IMR-90 (cell line): ENCODE measurements at regions not wholly inside any gene's neighbourhood (a gene's known extent, or its start where the extent isn't known, plus 50 kb on each side); places are given as distances from the start of the nearest gene placed in this dataset.

Experiments
- ATAC-seq: fragments of 200-7000 bp; cut with Tn5 transposase; 2 replicates; pipeline ENCODE4 v1.9.1; 2020; ENCODE audit warnings: low read depth, mild to moderate bottlenecking, moderate library complexity
- BruUV-seq: library from RNA; stranded (reverse); fragments of 400-500 nt; replicated peaks from 2 replicates; lab custom pipeline; 2021; lab: Mats Ljungman, UMichigan
- CTCF ChIA-PET: fragments of 300-600 bp; formaldehyde crosslinking; extraction: SDS; loops from one replicate; lab custom pipeline; 2021; ENCODE audit warnings: antibody characterized with exemption; lab: Yijun Ruan, JAX
- POLR2A ChIA-PET: fragments of 300-600 bp; sonication (Branson Sonifier 250); formaldehyde crosslinking; loops from one replicate; lab custom pipeline; 2022; ENCODE audit warnings: antibody characterized with exemption; ENCODE audit not compliant: unreplicated experiment; lab: Charles Lee
- DNase-seq: peaks from one replicate; pipeline ENCODE4 v3.0.0; 2013
- H2AFZ ChIP-seq: replicated peaks from 2 replicates; pipeline ENCODE3; 2013; ENCODE audit warnings: low read length, mild to moderate bottlenecking; ENCODE audit not compliant: poor library complexity
- H2AK5ac ChIP-seq: 2 replicates; pipeline ENCODE4 v1.6.1; 2013; ENCODE audit warnings: low read depth, low read length, inconsistent platforms
- H2AK9ac ChIP-seq: replicated peaks from 2 replicates; pipeline ENCODE3; 2013; ENCODE audit warnings: mild to moderate bottlenecking, low read depth, low read length, moderate library complexity; ENCODE audit not compliant: poor library complexity
- H2BK120ac ChIP-seq: 2 replicates; pipeline ENCODE4 v1.6.1; 2013; ENCODE audit warnings: low read depth, low read length, inconsistent platforms
- H2BK15ac ChIP-seq: 3 replicates; pipeline ENCODE4 v1.6.1; 2013; ENCODE audit warnings: low read depth, low read length, inconsistent platforms
- H2BK20ac ChIP-seq: 2 replicates; pipeline ENCODE4 v1.6.1; 2013; ENCODE audit warnings: low read depth, mild to moderate bottlenecking, inconsistent platforms, low read length, moderate library complexity
- H2BK5ac ChIP-seq: 2 replicates; pipeline ENCODE4 v1.6.1; 2013; ENCODE audit warnings: mild to moderate bottlenecking, low read depth, low read length, inconsistent platforms; ENCODE audit not compliant: poor library complexity, severe bottlenecking
- H3K14ac ChIP-seq: replicated peaks from 2 replicates; pipeline ENCODE4 v1.6.1; 2013; ENCODE audit warnings: low read depth, low read length, inconsistent platforms
- H3K18ac ChIP-seq: 2 replicates; pipeline ENCODE4 v1.6.1; 2013; ENCODE audit warnings: low read depth, low read length, control low read depth
- H3K23ac ChIP-seq: 2 replicates; pipeline ENCODE4 v1.6.1; 2013; ENCODE audit warnings: low read depth, low read length, inconsistent platforms
- H3K27ac ChIP-seq: 2 replicates; pipeline ENCODE4 v1.5.1; 2013; ENCODE audit warnings: mild to moderate bottlenecking, control low read depth, low read length; ENCODE audit not compliant: insufficient read depth
- H3K27me3 ChIP-seq: 2 replicates; pipeline ENCODE4 v1.6.1; 2013; ENCODE audit warnings: low read length; ENCODE audit not compliant: control insufficient read depth, insufficient read depth
- H3K36me3 ChIP-seq: 2 replicates; pipeline ENCODE4 v1.6.1; 2013; ENCODE audit warnings: low read length, mixed read lengths; ENCODE audit not compliant: control insufficient read depth, insufficient read depth
- H3K4ac ChIP-seq: 2 replicates; pipeline ENCODE4 v1.6.1; 2013; ENCODE audit warnings: low read depth, low read length, inconsistent platforms
- H3K4me1 ChIP-seq: 2 replicates; pipeline ENCODE4 v1.6.1; 2013; ENCODE audit warnings: low read length, mixed read lengths; ENCODE audit not compliant: control insufficient read depth, insufficient read depth
- H3K4me2 ChIP-seq: 2 replicates; pipeline ENCODE4 v1.6.1; 2013; ENCODE audit warnings: low read depth, mild to moderate bottlenecking, control low read depth, low read length, moderate library complexity
- H3K4me3 ChIP-seq: 2 replicates; pipeline ENCODE4 v1.5.1; 2013; ENCODE audit warnings: low read depth, mild to moderate bottlenecking, control low read depth, low read length, moderate library complexity; ENCODE audit not compliant: insufficient read depth
- H3K56ac ChIP-seq: 2 replicates; pipeline ENCODE4 v1.6.1; 2013; ENCODE audit warnings: low read length, inconsistent platforms; ENCODE audit not compliant: insufficient read depth; ENCODE audit errors: extremely low read depth
- H3K79me1 ChIP-seq, 2 experiments: 2 replicates each; pipeline ENCODE4 v1.6.1; 2013; ENCODE audit warnings: low read length in 2 of 2, inconsistent platforms in 1 of 2, low read depth in 1 of 2
- H3K9ac ChIP-seq: 2 replicates; pipeline ENCODE4 v1.6.1; 2013; ENCODE audit warnings: low read depth, low read length, control low read depth
- H3K9me1 ChIP-seq: 2 replicates; pipeline ENCODE4 v1.6.1; 2013; ENCODE audit warnings: low read length, inconsistent platforms; ENCODE audit not compliant: insufficient read depth
- H3K9me3 ChIP-seq: 2 replicates; pipeline ENCODE4 v1.6.1; 2013; ENCODE audit warnings: low read length; ENCODE audit not compliant: control insufficient read depth, insufficient read depth
- H4K20me1 ChIP-seq: 2 replicates; pipeline ENCODE4 v1.6.1; 2013; ENCODE audit warnings: low read length, inconsistent platforms; ENCODE audit not compliant: insufficient read depth
- H4K5ac ChIP-seq: 2 replicates; pipeline ENCODE4 v1.6.1; 2013; ENCODE audit warnings: mild to moderate bottlenecking, low read depth, low read length, control low read depth
- H4K8ac ChIP-seq, 2 experiments: 2 replicates each; pipeline ENCODE4 v1.6.1; 2013; ENCODE audit warnings: low read depth in 2 of 2, low read length in 2 of 2, control low read depth in 1 of 2, inconsistent platforms in 1 of 2
- H4K91ac ChIP-seq: 2 replicates; pipeline ENCODE4 v1.6.1; 2013; ENCODE audit warnings: low read depth, low read length, inconsistent platforms; ENCODE audit not compliant: insufficient read depth
- BHLHE40 ChIP-seq: fragments of 150-350 bp; IDR thresholded peaks from 2 replicates; pipeline ENCODE4 v1.6.1; 2016; ENCODE audit warnings: mild to moderate bottlenecking, low read depth, low read length
- CEBPB ChIP-seq: IDR thresholded peaks from 2 replicates; pipeline ENCODE4 v1.6.1; 2012; ENCODE audit warnings: low read depth, low read length, improper control_type of control experiment
- CHD1 ChIP-seq: IDR thresholded peaks from 2 replicates; pipeline ENCODE4 v1.6.1; 2012; ENCODE audit warnings: low read depth, low read length, improper control_type of control experiment
- FOS ChIP-seq: fragments of 150-350 bp; IDR thresholded peaks from 2 replicates; pipeline ENCODE4 v1.6.1; 2016; ENCODE audit warnings: low read depth, low read length
- MAFK ChIP-seq: IDR thresholded peaks from 2 replicates; pipeline ENCODE4 v1.6.1; 2012; ENCODE audit warnings: low read depth, low read length, improper control_type of control experiment
- MAZ ChIP-seq: IDR thresholded peaks from 2 replicates; pipeline ENCODE4 v1.6.1; 2012; ENCODE audit warnings: low read depth, mild to moderate bottlenecking, low read length, improper control_type of control experiment, moderate library complexity, borderline replicate concordance
- MXI1 ChIP-seq: IDR thresholded peaks from 2 replicates; pipeline ENCODE4 v1.6.1; 2012; ENCODE audit warnings: low read depth, mild to moderate bottlenecking, low read length, moderate library complexity, borderline replicate concordance
- POLR2A ChIP-seq: IDR thresholded peaks from 2 replicates; pipeline ENCODE4 v1.6.1; 2012; ENCODE audit warnings: mild to moderate bottlenecking, low read depth, low read length
- RAD21 ChIP-seq: IDR thresholded peaks from 2 replicates; pipeline ENCODE4 v1.6.1; 2012; ENCODE audit warnings: low read length, improper control_type of control experiment
- RCOR1 ChIP-seq: IDR thresholded peaks from 2 replicates; pipeline ENCODE4 v1.6.1; 2012; ENCODE audit warnings: mild to moderate bottlenecking, low read length, improper control_type of control experiment; ENCODE audit not compliant: insufficient replicate concordance
- RFX5 ChIP-seq: IDR thresholded peaks from 2 replicates; pipeline ENCODE4 v1.8.0; 2012; ENCODE audit warnings: low read depth, mild to moderate bottlenecking, low read length, moderate library complexity
- SMC3 ChIP-seq: fragments of 150-350 bp; IDR thresholded peaks from 2 replicates; pipeline ENCODE4 v1.6.1; 2016; ENCODE audit warnings: low read depth, mild to moderate bottlenecking, antibody characterized with exemption, low read length, moderate library complexity
- WGBS, 2 experiments: methylation state at CpG; one replicate each; pipeline versions ENCODE4 v1.1.5 to v1.1.7; 2013; ENCODE audit warnings: missing lambda C conversion rate in 2 of 2; ENCODE audit not compliant: insufficient read length in 1 of 2; ENCODE audit errors: extremely low coverage in 2 of 2; 5-methylcytosine and 5-hydroxymethylcytosine counted together
- dilution Hi-C: fragments of 300-500 bp; cut with HindIII; formaldehyde crosslinking; loops from one replicate; pipeline ENCODE4 v1.14.3; 2018; ENCODE audit warnings: low sequenced_read_pairs; ENCODE audit not compliant: unreplicated experiment
- in situ Hi-C: fragments of 300-500 bp; cut with MboI; formaldehyde crosslinking; loops from 3 replicates; pipeline ENCODE4 v1.14.3; 2019; ENCODE audit warnings: low sequenced_read_pairs, inconsistent platforms, mixed read lengths
- intact Hi-C: fragments of 100-400 bp; cut with micrococcal nuclease; formaldehyde crosslinking; loops from 2 replicates; pipeline ENCODE4 v1.10.0; 2022
- TF ChIP-seq, protein P1 (sequence below): fragments of 150-350 bp; IDR thresholded peaks from 2 replicates; pipeline ENCODE4 v1.6.1; 2016; ENCODE audit warnings: low read depth, mild to moderate bottlenecking, low read length, moderate library complexity, borderline replicate concordance
- TF ChIP-seq, protein P2 (sequence below): conservative IDR thresholded peaks from 2 replicates; pipeline ENCODE4 v1.5.1; 2012; ENCODE audit warnings: mild to moderate bottlenecking, low read depth, low read length, improper control_type of control experiment

- no peaks in the 10 kb centered on the region for H3K27me3 ChIP-seq
- no peak overlapping the region for H3K4me2 ChIP-seq
- H4K5ac ChIP-seq, result no peak overlapping the region
- H2BK5ac ChIP-seq, result no peak overlapping the region
- H3K4me1 ChIP-seq, result peaks cover 4% of the 10 kb centered on the region; the same call in 1 of the 2 replicates
- H3K23ac ChIP-seq, result no peak overlapping the region
- no peaks in the 10 kb centered on the region for H3K36me3 ChIP-seq
- no peak overlapping the region for H2AK9ac ChIP-seq
- BruUV-seq, result no TSS peak
- H4K8ac ChIP-seq, result no peak overlapping the region
- intact Hi-C loops, result no loop called here
- H2BK20ac ChIP-seq, result no peak overlapping the region
- no peak overlapping the region for H3K14ac ChIP-seq
- H2AFZ ChIP-seq, result no peak overlapping the region
- H3K56ac ChIP-seq, result no peak overlapping the region
- H2BK15ac ChIP-seq, result no peak overlapping the region
- H2BK120ac ChIP-seq, result no peak overlapping the region
- ChIA-PET CTCF (no interaction called here), POLR2A (no interaction called here)
- no peak overlapping the region for H4K91ac ChIP-seq
- no peaks in the 10 kb centered on the region for H3K9me3 ChIP-seq
- no peak overlapping the region for H3K18ac ChIP-seq
- H3K9me1 ChIP-seq, result no peaks in the 10 kb centered on the region
- dilution Hi-C loops, result no loop called here
- no peak for DNase-seq
- no peak overlapping the region for H3K9ac ChIP-seq
- no peak overlapping the region for H3K27ac ChIP-seq
- TF ChIP-seq MAFK (no peak), MXI1 (no peak), CEBPB (no peak), BHLHE40 (no peak), RFX5 (no peak), MAZ (no peak), SMC3 (no peak), RCOR1 (no peak), FOS (no peak), CHD1 (no peak), RAD21 (no peak), POLR2A (no peak)
- TF ChIP-seq, protein P1, sequence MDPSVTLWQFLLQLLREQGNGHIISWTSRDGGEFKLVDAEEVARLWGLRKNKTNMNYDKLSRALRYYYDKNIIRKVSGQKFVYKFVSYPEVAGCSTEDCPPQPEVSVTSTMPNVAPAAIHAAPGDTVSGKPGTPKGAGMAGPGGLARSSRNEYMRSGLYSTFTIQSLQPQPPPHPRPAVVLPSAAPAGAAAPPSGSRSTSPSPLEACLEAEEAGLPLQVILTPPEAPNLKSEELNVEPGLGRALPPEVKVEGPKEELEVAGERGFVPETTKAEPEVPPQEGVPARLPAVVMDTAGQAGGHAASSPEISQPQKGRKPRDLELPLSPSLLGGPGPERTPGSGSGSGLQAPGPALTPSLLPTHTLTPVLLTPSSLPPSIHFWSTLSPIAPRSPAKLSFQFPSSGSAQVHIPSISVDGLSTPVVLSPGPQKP, result no peak
- TF ChIP-seq, protein P2, sequence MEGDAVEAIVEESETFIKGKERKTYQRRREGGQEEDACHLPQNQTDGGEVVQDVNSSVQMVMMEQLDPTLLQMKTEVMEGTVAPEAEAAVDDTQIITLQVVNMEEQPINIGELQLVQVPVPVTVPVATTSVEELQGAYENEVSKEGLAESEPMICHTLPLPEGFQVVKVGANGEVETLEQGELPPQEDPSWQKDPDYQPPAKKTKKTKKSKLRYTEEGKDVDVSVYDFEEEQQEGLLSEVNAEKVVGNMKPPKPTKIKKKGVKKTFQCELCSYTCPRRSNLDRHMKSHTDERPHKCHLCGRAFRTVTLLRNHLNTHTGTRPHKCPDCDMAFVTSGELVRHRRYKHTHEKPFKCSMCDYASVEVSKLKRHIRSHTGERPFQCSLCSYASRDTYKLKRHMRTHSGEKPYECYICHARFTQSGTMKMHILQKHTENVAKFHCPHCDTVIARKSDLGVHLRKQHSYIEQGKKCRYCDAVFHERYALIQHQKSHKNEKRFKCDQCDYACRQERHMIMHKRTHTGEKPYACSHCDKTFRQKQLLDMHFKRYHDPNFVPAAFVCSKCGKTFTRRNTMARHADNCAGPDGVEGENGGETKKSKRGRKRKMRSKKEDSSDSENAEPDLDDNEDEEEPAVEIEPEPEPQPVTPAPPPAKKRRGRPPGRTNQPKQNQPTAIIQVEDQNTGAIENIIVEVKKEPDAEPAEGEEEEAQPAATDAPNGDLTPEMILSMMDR, result no peak
- no peaks in the 10 kb centered on the region for H3K79me1 ChIP-seq
- H3K4ac ChIP-seq, result no peak overlapping the region
- in situ Hi-C loops, result no loop called here
- peak; percentile 60 for ATAC-seq
- no CpG with 5 or more reads among the region's 1 CpG for WGBS, 2 experiments
- H3K4me3 ChIP-seq, result no peak overlapping the region
- H2AK5ac ChIP-seq, result no peak overlapping the region
- H4K20me1 ChIP-seq, result no peaks in the 10 kb centered on the region
Observed at GRCh38 chr2:168312036-168312822, 64.8 kb upstream of the STK39 start.
